ENCODE measurements at regions not wholly inside any gene's neighbourhood (a gene's known extent, or its start where the extent isn't known, plus 50 kb on each side); places are given as distances from the start of the nearest gene placed in this dataset.

GRCh38 chr11:69372589-69373250 is 78.8 kb downstream of the MYEOV start:
- ChIA-PET CTCF (no interaction called here), POLR2A (no interaction called here)
- H3K9me3 ChIP-seq (ENCODE audit: control insufficient read depth, insufficient read depth, low read depth, low read length) = no peaks in the 10 kb centered on the region
- no peaks in the 10 kb centered on the region for H3K4me1 ChIP-seq (ENCODE audit: control insufficient read depth, insufficient read depth, low read length)
- H3K27ac ChIP-seq (ENCODE audit: extremely low read depth, low read depth, low read length) = no peak overlapping the region
- H3K36me3 ChIP-seq (ENCODE audit: control insufficient read depth in 2 of 2, insufficient read depth in 1 of 2, low read length in 2 of 2) = no peaks in the 10 kb centered on the region
- TF ChIP-seq ZNF623 (tag by site-specific recombination; IDR thresholded peaks at IDR 0.05) = peak; percentile 71
- no peak for TF ChIP-seq ZSCAN30 (tag by site-specific recombination; IDR thresholded peaks at IDR 0.05)
- no peak overlapping the region for H3K4me3 ChIP-seq (ENCODE audit: low read depth, low read length)

DNA sequence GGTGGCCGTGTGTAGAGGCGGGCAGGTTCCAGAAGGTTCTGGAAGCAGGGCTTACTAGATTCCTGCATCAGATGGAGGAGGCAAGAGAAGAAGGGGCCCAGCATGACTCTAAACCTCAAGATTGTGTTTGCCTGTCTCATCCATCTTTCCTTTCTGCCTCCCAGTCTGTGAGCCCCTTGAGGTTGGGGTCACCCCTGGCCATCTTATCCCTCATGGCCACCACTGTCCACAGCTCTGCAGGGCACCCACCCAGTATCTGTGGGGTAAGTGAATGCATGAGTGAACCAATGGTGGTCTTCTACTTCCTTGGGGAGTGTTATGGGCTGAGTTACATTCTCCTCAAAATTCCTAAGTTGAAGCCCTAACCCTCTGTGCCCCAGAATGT is 79.3 kb downstream of the MYEOV start:
- CTCF ChIA-PET = no interaction called here
- TF ChIP-seq ZNF121 (tag by site-specific recombination; IDR thresholded peaks at IDR 0.05) = no peak
- TF ChIP-seq ZNF785 (tag by site-specific recombination; IDR thresholded peaks at IDR 0.05) = no peak
- no peak for TF ChIP-seq ZFP3 (tag by site-specific recombination; IDR thresholded peaks at IDR 0.05; ENCODE audit: low read depth)
- TF ChIP-seq SP3 (tag by site-specific recombination; IDR thresholded peaks at IDR 0.05) = no peak
- TF ChIP-seq HOXD13 (CRISPR knock-in tag; IDR thresholded peaks at IDR 0.05; ENCODE audit: borderline replicate concordance) = no peak
- no peak for TF ChIP-seq ZSCAN5A (tag by site-specific recombination; IDR thresholded peaks at IDR 0.05)
- TF ChIP-seq MYNN (tag by site-specific recombination; IDR thresholded peaks at IDR 0.05; ENCODE audit: borderline replicate concordance) = no peak
- no peak for TF ChIP-seq ZNF223 (tag by site-specific recombination; IDR thresholded peaks at IDR 0.05)
- no peak for TF ChIP-seq ZNF707 (tag by site-specific recombination; IDR thresholded peaks at IDR 0.05)
- no peak for TF ChIP-seq ZNF433 (tag by site-specific recombination; IDR thresholded peaks at IDR 0.05; ENCODE audit: low read depth)
- no peak for TF ChIP-seq ELK4 (IDR thresholded peaks at IDR 0.05; ENCODE audit: borderline replicate concordance, low read depth, low read length)
- no peak for TF ChIP-seq SP2 (tag by site-specific recombination; IDR thresholded peaks at IDR 0.05)
- TF ChIP-seq ZNF791 (tag by site-specific recombination; IDR thresholded peaks at IDR 0.05) = no peak
- no peak for TF ChIP-seq ZNF473 (tag by site-specific recombination; IDR thresholded peaks at IDR 0.05)
- no peak for TF ChIP-seq ZNF18 (tag by site-specific recombination; IDR thresholded peaks at IDR 0.05)
- POLR2A ChIA-PET = no interaction called here
- H3K27ac ChIP-seq (ENCODE audit: extremely low read depth, low read depth, low read length) = no peak overlapping the region
- H3K36me3 ChIP-seq (ENCODE audit: control insufficient read depth in 2 of 2, insufficient read depth in 1 of 2, low read length in 2 of 2) = no peaks in the 10 kb centered on the region
- H3K4me1 ChIP-seq (ENCODE audit: control insufficient read depth, insufficient read depth, low read length) = no peaks in the 10 kb centered on the region
- no peaks in the 10 kb centered on the region for H3K9me3 ChIP-seq (ENCODE audit: control insufficient read depth, insufficient read depth, low read depth, low read length)
- H3K4me3 ChIP-seq (ENCODE audit: low read depth, low read length) = no peak overlapping the region

DNA sequence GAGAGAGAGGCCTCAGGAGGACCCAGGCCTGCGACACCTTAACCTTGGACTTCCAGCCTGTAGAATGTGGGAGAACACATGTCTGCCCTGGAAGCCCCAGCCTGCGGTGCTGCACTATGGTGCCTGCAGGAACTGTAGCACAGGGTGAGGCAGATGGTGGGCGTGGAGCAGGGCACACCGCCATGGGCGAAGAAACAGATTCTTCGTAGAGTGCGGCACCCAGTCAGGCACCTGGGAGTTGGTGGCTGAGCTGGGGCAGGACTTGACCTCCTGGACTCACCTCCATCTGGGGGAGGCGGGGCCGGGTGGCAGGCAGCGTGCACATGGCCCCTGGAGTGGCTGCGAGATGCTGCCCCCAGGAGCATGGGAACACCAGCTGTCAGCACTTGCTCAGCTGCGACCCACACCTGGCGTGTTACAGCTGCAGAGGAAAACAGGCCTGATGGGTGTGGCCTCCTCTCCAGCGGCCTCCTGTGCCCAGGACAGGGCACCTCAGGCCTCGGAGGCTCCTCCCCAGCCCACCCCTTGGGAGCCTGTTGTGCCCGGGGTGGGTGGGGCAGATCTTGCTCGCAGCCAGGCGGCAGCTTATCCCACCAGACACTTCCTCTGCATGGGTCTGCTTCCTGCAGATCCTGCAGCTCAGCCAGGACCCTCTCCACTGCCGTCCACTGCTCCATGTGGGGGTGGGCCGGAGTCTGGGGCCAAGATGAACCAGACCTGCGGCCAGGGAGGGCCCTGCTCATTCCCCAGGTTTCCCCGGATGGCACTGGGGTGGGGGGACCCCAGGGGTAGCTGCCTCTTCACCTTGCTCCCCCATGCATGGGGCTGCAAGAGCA is 80.4 kb downstream of the MYEOV start:
- Histone ChIP-seq H3K27ac (ENCODE audit: extremely low read depth, low read depth, low read length) (no peak overlapping the region), H3K9me3 (ENCODE audit: control insufficient read depth, insufficient read depth, low read depth, low read length) (no peaks in the 10 kb centered on the region), H3K4me1 (ENCODE audit: control insufficient read depth, insufficient read depth, low read length) (no peaks in the 10 kb centered on the region), H3K4me3 (ENCODE audit: low read depth, low read length) (no peak overlapping the region), H3K36me3 (ENCODE audit: control insufficient read depth in 2 of 2, insufficient read depth in 1 of 2, low read length in 2 of 2) (no peaks in the 10 kb centered on the region)
- ChIA-PET POLR2A (no interaction called here), CTCF (no interaction called here)
- TF ChIP-seq ZSCAN30 (tag by site-specific recombination; IDR thresholded peaks at IDR 0.05) (no peak), ZSCAN16 (tag by site-specific recombination; IDR thresholded peaks at IDR 0.05) (no peak), ZNF623 (tag by site-specific recombination; IDR thresholded peaks at IDR 0.05) (no peak), ZNF610 (tag by site-specific recombination; IDR thresholded peaks at IDR 0.05; ENCODE audit: borderline replicate concordance) (no peak), BCL11B (tag by site-specific recombination; IDR thresholded peaks at IDR 0.05; ENCODE audit: low read depth) (no peak), GLIS1 (tag by site-specific recombination; IDR thresholded peaks at IDR 0.05) (no peak), ZSCAN18 (tag by site-specific recombination; IDR thresholded peaks at IDR 0.05) (no peak), ZNF10 (tag by site-specific recombination; IDR thresholded peaks at IDR 0.05) (no peak), ZNF670 (tag by site-specific recombination; IDR thresholded peaks at IDR 0.05; ENCODE audit: low read depth) (no peak), EGR2 (tag by site-specific recombination; IDR thresholded peaks at IDR 0.05; ENCODE audit: low read depth) (no peak), ZNF221 (tag by site-specific recombination; IDR thresholded peaks at IDR 0.05; ENCODE audit: borderline replicate concordance) (no peak), ZNF350 (tag by site-specific recombination; IDR thresholded peaks at IDR 0.05) (no peak)

All from HEK293 (cell line).